Astrocyte of the cerebellum (primary cell): ENCODE measurements at regions not wholly inside any gene's neighbourhood (a gene's known extent, or its start where the extent isn't known, plus 50 kb on each side); places are given as distances from the start of the nearest gene placed in this dataset.
"Not testable (repeated sequence)": the region's sequence is repeated elsewhere in the genome, so short reads cannot be mapped to it uniquely, and the experiment has no call there.

ENCODE experiments used
- DNase-seq: peaks from one replicate; pipeline ENCODE4 v3.0.0-alpha.2; 2011; ENCODE audit warnings: low read depth
- H3K4me3 ChIP-seq: 2 replicates; pipeline ENCODE4 v1.5.1; 2011; ENCODE audit warnings: mild to moderate bottlenecking, low read depth, low read length, moderate library complexity
- in situ Hi-C: cut with HindIII; loops from 2 replicates; pipeline ENCODE4 v1.10.0; 2017; ENCODE audit warnings: low sequenced_read_pairs
- TF ChIP-seq, protein P1 (sequence below): IDR thresholded peaks from 2 replicates; pipeline ENCODE4 v1.5.1; 2012; ENCODE audit warnings: low read length, low read depth, moderate library complexity, mild to moderate bottlenecking; ENCODE audit errors: missing control alignments

DNA sequence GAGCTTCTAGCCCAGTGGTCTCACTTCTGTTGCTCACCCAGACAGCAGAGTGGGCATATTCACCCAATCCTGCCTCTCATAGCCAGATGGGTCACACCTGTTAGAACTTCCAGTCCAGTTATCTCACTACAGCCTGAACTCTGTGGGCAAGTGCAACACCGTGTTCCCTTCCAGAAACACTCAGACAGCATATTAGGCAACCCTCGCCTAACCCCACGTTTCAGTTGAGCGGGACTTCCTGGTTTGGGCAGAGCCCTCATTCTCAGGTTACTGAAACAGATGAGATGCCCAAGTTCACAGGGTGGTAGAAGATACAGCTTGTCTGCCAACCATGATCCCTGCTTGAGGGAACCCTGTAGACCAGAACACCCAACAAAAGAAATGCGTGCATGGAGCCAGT, 538.2 kb downstream of the CYLC2 start:
- H3K4me3 ChIP-seq, result no peak overlapping the region
- TF ChIP-seq, protein P1, sequence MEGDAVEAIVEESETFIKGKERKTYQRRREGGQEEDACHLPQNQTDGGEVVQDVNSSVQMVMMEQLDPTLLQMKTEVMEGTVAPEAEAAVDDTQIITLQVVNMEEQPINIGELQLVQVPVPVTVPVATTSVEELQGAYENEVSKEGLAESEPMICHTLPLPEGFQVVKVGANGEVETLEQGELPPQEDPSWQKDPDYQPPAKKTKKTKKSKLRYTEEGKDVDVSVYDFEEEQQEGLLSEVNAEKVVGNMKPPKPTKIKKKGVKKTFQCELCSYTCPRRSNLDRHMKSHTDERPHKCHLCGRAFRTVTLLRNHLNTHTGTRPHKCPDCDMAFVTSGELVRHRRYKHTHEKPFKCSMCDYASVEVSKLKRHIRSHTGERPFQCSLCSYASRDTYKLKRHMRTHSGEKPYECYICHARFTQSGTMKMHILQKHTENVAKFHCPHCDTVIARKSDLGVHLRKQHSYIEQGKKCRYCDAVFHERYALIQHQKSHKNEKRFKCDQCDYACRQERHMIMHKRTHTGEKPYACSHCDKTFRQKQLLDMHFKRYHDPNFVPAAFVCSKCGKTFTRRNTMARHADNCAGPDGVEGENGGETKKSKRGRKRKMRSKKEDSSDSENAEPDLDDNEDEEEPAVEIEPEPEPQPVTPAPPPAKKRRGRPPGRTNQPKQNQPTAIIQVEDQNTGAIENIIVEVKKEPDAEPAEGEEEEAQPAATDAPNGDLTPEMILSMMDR, result no peak
- DNase-seq, result no peak
- in situ Hi-C loops, result no loop called here

DNA sequence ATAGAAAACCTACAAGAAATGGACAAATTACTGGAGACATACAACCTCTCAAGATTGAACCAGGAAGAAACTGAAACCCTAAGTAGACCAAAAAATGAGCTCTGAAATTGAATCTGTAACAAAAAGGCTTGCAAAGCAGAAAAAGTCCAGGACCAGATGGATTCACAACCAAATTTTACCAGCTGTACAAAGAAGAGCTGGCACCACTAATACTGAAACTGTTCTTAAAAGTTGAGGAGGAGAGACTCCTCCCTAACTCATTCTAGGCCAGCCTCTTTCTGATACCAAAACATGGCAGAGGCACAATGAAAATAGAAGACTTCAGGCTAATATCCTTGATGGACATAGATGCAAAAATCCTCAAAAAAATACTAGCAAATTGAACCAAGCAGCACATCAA, 542.3 kb downstream of the CYLC2 start:
- in situ Hi-C loops, result no loop called here
- DNase-seq, result no peak
- TF ChIP-seq, protein P1, result no peak
- no peak overlapping the region for H3K4me3 ChIP-seq

DNA sequence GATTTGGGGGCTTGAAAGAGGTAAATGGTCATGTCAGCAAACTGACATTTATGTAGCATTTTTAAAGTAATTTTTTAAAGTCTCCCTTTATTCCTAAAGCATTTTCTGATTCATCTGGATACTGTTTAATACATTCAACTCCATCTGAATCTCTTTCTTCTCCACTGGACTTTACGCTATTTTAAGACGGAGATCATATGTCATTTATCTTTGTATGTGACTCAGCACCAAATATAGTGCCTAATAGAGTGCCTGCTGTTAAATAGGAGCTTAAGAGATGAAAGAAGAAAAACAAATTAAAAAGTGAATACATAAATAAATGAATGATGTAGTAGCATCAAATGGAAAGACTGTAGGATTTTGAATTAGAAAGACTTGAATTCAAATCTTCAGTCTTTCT, 548.8 kb upstream of the SMC2 start:
- in situ Hi-C loops, result no loop called here
- H3K4me3 ChIP-seq, result no peak overlapping the region
- TF ChIP-seq, protein P1, result no peak
- no peak for DNase-seq

DNA sequence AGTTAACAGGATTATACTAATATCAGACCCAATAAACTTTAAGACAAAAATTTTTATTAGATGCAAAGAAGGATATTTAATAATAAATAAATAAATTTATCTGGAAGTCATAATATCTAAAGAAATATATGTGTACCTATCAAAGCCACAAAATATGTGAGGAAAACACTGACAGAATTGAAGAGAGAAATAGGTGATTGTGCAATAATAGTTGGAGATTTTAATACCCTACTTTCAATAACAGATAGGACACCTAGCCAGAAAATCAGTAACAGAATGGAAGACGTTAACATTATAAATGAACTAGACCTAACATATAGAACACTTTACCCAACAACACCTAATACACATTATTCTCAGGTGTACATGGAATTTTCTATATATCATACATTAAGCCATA, 541.4 kb upstream of the SMC2 start:
- no peak overlapping the region for H3K4me3 ChIP-seq
- in situ Hi-C loops, result no loop called here
- DNase-seq, result no peak
- TF ChIP-seq, protein P1, result no peak

DNA sequence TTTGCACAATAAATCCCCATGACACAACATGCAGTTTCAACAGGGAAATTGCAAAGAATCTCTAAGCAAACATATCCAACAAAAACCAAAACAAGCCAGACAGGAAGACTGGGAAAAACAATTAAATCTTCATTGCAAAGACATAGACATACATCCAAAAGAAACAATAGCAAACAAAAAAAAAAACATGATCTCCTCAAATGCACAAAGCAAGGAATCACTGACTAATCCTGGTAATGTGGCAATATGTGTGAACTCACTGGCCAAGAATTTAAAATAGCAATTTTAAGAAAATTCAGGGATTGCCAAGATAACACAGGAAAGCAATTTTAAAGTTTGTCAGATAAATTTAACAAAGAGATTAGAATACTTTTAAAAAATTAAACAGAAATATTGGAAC, 520.1 kb upstream of the SMC2 start:
- TF ChIP-seq, protein P1, result no peak
- in situ Hi-C loops, result no loop called here

DNA sequence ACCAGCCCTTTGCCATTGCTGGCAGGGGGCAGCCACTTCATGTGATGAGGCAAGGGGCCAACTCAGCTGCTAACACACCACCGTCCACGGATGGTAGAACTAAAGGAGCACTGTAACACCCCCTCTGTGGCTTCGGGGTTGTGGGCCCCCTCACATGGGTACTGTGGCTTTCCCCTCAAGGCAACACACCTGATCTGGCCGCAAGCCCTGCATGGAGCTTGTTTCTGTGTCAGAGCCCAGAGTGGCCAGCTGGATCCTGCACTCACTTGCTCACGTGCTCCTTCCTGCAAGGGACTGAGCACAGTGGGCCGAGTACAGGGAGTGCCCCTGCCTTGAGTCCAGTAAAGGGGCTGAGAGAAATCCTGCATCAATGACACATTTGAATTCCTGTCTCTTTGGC, 507.4 kb upstream of the SMC2 start:
- no peak overlapping the region for H3K4me3 ChIP-seq
- TF ChIP-seq, protein P1, result no peak
- in situ Hi-C loops, result no loop called here
- no peak for DNase-seq

More for the DNA sequence above, 520.1 kb upstream of the SMC2 start:
- H3K4me3 ChIP-seq, result no peak overlapping the region
- DNase-seq, result no peak

DNA sequence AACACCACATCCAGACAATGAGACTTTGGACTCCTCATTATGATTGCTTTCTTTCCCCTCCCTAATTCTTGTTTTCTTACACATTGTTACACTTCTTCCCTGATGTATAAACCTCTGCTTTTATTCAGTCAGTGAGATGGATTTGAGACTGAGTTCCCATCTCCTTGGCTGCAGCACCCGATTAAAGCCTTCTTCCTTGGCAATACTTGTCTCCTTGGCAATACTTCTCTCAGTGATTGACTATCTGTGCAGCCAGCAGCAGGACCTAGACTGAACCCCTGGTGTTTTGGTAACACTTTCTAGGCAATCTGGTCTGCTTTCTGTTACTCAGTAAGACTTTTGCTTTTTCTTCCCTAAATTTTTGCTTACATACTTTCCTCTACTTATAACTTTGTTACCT, 492.8 kb upstream of the SMC2 start:
- in situ Hi-C loops, result no loop called here
- no peak overlapping the region for H3K4me3 ChIP-seq
- DNase-seq, result no peak
- TF ChIP-seq, protein P1, result no peak

DNA sequence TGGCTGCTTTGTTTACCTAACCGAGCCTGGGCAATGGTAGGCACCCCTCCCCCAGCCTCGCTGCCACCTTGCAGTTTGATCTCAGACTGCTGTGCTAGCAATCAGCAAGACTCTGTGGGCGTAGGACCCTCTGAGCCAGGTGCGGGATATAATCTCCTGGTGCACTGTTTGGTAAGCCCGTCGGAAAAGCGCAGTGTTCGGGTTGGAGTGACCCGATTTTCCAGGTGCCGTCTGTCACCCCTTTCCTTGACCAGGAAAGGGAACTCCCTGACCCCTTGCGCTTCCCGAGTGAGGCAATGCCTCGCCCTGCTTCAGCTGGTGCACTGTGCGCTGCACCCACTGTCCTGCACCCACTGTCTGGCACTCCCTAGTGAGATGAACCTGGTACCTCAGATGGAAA, 482.2 kb upstream of the SMC2 start:
- DNase-seq, H3K4me3 ChIP-seq, in situ Hi-C loops: not testable (repeated sequence)
